GM21717 (cell line): ENCODE measurements at regions not wholly inside any gene's neighbourhood (a gene's known extent, or its start where the extent isn't known, plus 50 kb on each side); places are given as distances from the start of the nearest gene placed in this dataset.

Source experiments
- ATAC-seq: cut with Tn5 transposase; IDR thresholded peaks from one replicate; pipeline ENCODE4 v1.9.1; 2021; ENCODE audit warnings: mild to moderate bottlenecking, moderate library complexity; ENCODE audit not compliant: unreplicated experiment

DNA sequence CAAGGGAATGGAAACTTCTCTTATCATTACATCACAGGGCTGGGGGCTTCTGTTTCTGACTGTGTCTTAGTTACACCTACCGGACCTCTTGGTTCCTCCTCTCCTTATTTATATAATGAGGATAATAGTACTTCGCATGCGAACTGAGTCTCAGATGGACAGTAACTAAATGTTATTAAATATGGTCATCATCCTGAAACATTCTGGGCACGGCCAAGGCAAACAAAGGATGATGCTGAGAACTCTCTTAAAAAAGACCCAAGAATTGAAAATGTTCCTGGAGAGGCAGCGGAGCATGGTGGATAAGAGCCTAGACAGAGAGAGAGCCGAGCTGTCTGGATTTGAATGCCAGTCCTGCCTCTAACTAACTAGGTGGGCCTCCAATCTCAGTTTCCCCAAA lies 119.8 kb upstream of the SASH1 start:
- ATAC-seq = no peak

DNA sequence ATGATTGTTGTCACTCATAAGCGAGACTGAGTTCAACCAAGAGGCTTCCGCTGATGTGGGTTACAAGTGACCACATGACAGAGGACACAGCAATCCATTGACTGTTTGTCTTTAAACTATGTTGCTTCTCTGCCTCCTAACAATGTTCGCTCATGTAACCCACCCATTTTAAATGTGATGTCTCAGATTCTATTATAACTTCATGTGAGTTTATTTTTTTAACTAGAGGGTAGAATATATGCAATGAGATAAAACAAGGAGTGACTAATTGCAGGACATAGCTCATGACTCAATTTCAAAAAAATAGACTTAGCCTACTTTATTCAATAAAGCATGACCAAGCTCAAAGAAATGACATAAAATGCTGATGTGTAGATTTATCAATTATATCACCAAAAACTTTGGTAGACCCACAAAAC lies 119.2 kb upstream of the SASH1 start:
- no peak for ATAC-seq

DNA sequence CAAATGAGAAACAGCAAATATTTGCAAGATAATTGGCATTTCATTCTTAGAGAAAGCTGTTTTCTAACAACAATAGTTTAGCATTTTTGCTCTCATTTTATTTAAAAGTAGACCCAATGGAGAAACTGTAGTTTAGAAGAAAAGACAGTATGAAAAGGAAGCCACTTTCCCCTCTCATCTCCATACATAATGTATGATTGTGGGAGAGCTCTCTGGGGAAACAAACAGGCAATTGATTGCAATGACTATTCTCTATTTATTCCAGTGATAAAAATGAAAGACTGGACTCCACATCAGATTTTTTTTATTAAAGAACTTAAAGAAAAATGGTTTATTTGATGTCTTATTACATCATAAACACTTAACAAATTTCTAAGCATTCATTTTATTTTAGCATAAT lies 116.8 kb upstream of the SASH1 start:
- ATAC-seq = no peak

DNA sequence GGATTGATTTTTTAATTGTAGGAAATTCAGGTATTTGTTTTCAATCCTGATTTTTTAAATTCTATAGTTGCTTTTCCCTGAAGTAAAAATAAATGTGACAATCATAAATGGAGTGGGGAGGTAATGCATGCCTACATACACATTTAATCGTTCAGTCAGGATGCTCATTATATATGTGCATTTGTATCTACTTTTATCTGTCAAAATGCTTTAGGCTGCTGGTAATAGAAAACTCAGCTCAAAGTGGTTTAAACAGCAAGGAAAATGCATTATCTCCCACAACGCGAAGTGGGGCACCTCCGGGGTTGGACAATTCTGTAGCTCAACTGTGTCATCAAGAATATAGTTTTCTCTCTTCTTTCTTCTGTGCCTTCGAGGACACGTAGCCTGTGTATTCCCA lies 116.4 kb upstream of the SASH1 start:
- no peak for ATAC-seq

DNA sequence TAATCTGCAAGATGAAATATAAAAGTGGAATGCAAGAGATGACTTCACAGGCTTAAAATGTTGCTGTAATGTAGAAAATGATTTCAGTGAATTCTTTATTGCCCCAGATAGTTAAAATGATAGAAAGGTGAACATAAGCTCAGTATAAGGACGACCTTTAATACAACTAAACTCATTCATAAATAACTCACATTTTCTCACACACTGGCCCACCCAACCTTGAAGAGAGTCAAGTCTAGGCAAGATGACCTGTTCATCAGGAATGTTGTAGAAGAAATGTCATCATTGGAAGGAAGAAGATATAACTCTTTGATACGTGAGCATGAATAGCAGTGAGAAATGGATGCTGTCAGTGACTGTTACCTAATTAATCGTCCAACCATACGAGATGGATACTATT lies 111.1 kb upstream of the SASH1 start:
- no peak for ATAC-seq

DNA sequence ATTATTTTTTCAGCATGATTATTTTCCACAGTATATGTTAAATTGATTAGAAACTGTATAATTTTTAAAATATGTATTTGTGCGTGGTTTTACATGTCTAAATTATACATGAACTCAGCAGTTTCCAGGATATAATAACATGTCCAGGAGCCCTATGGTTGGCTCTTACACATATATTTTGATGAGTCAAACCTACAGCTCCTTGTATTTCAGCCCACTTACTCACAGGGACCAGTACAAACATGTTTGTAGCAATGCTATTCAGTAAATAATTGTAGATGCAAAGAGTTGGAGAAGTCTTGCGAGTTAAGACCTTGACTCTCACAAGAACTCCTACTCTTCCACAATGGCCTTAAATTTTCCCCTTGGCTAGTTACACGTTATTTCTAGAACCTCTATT lies 107.2 kb upstream of the SASH1 start:
- ATAC-seq = no peak

DNA sequence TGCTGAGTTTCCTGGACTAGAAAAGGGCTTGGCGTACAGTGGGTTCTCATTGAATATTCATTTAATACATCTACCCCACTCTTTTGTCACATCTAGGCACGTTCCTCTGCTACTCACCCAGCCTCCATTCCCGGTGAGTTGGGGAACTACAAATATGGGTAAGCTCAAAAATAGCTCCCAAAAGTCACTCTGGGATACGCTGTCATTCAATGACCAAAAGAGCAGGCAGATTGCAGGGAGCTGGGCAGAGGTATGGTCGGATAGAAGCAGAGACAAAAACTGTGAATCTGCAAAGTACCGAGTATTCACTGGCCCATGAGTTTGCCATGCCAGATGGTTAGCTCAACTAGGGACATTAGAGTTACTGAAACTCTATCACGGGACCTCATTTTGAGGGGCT lies 103.9 kb upstream of the SASH1 start:
- no peak for ATAC-seq

DNA sequence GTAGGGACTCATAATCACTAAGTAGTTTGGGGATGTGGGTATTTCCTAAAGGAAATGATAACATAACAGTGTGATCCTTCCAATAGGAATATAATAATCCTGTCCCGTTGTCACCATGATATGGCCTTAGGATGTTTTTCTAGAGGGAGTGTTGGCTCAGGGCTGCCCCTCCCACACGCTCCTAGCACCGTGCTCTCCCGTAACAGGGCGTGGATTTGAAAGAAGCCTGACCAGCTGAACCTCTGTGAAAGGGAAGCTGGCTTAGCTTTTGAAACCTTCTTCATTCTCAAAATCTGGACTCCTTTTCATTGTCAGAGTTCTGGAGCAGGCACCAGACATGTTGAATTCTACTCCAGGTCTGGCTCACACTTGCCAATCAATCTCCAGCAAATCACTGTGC lies 103.4 kb upstream of the SASH1 start:
- no peak for ATAC-seq

DNA sequence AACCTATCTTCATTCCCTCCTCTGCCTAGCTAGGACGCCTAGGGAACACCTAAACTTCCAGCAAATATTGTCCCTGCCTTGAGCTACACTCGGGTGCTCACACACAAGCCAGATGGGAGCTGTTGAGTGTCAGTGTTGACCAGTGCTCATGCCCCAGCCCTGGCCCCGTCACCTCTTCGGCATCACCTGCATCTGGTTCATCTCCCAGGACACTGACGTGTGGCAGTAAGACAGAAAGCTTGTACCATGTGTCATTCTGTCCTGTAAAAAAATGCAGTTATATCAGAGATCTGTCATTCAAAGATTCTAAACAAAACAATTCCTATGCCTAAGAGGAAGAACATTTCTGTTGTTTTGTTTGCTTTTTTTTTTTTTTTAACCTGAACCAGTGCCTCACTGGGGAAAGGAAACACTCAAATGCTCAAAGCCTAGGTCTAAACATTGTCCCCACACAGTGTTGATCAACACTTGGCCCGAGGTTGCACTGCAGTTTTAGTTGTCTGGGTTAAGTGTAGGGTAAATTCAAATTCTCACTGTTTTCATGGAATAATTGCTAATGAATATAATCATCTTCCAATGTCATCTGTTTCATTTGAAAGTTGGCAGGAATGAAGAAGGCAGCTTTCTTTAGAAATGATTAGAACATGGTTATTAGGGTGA lies 102.7 kb upstream of the SASH1 start:
- ATAC-seq = no peak

DNA sequence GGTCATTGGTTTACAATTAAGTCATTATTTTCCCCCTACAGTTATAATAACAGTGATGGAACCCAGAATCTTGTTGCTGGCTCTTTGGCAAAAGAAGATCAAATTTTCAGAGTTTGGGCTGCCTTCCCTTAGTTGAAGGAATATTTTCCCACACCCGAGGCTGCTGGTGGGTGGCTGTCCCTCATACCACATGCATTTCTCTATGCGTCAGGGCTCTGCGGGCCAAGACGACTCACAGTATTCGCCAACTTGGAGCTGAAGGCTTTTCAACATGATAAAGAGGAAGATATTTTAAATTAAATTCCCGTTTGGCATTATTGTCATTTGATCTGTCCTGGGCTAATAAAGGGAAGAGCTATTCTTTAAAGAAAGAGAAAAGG lies 102.2 kb upstream of the SASH1 start:
- no peak for ATAC-seq

DNA sequence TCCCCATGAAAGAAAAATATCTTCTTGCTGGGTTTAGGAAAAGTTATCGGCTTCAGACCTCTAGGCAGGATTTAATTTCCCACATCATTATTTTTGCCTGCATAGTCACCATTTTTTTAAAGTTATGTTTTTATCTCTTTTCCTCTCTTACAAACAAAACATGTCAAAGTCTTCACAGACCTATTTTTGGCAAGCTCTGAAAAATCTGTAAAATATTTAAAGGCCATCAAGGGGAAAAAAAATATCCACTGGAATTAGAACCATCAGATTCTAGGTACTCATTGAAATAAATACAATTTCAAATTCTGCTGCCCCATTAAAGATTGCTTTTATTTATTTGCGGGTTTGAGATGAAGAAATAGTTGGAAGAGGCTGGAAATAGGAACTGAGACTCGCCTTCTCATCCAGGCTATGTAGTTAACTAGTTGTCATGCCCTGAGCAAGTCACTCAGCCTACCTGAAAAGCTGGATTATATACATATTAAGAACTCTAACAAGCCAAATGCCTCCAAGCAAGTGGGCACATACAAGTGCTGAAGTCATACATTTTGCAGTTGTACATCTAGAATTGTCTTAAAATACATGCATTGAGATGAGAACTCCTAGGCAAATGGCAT lies 101.7 kb upstream of the SASH1 start:
- ATAC-seq = no peak

DNA sequence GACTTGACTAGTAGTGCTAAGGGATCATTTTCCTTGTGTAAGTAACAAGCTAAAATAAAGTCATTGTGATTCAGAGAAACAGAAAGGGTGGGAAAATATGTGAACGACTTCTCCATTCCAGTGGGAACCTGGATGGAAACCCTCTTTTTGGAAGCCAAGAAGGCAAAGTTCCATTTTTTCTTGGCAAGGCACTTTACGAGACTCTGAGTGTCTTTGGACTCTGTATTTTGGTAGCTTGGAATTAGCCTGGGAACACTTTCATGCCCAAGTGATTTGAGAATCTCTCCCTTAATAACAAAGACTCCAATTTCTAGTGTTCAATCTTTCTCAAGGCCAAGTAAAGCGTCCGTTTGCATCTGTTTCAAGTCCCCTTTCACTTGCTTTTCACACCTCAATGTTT lies 100.5 kb upstream of the SASH1 start:
- ATAC-seq = no peak

DNA sequence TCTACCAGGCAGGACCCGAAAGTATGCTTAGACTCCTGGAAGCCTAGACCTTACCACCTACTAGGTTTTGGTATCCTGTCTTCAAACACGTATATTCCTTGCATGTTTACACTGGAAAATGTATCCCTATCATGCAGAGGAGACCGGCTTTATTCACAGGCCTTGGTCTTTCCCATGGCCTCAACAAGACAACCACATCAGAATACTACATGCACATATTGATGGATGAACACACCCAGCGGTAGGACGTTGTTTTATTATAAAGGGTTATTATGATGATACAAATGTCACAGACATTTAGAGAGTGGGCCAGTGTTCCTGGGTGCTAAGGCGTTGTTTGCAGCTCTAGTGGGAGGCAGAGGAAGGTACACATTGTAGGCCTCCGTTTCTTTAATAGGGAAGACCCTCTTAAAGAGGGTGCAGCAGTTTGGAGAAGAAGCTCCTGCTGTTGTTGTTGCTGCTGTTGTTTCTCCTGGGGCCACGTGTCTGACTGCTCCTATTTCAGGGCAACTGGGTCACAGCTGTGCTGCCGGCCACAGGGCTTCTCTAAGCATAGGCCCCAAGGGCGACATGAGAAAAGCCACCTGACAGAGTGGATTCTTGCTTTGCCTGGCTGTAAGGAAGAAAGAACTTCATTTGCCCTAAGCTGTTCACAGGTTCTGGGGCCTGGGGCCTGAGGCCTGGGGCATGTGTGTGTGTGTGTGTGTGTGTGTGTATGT lies 98.3 kb upstream of the SASH1 start:
- no peak for ATAC-seq

DNA sequence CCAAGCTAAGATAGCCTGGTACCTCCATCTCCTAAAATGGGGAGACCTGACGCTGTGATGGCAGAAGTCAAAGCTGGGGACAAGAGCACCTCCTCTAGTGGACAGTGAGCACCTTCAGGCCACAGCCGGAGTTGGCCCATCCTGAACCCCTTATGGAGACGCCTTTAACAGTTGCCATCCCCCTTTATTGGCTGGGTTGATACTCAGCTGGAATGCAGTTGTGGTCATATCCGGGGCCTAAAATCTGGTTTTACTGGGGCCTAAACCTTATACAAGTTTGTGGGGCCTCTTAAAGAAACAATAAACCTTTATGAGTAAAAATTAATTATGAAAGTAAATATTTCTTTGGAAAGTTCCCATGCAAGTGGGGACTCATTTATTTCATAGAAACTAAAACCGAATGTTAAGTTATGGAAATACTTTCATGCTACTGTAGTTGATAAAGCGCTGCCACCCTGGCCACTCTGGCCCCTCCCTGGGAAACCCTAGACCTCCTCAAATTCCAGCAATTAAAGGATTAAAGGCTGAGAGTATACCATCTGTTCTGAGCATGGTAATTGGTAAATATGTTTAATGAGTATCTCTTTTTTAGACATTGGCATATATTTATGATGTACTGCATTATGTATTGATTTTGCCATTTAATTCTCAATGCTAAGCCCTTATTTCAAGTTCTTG lies 95.1 kb upstream of the SASH1 start:
- ATAC-seq = no peak

DNA sequence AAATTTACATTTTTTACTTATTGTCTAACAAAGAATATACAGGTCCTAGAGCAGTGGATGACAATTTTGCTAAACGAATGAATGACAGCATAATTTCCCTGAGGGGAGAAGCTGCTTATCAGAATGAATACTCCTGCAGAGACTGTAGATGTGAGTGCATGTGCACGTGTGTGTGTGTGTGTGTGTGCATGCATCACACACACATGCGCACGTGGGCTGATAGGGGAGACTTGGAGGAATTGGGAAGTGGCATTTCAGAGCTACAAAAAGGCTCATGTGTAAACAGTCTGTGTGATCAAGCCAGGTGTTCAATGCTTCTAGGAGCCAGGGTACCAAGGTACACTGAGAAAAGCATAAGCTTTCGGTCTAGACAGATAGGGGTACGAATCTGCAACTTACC lies 93.5 kb upstream of the SASH1 start:
- ATAC-seq = no peak

DNA sequence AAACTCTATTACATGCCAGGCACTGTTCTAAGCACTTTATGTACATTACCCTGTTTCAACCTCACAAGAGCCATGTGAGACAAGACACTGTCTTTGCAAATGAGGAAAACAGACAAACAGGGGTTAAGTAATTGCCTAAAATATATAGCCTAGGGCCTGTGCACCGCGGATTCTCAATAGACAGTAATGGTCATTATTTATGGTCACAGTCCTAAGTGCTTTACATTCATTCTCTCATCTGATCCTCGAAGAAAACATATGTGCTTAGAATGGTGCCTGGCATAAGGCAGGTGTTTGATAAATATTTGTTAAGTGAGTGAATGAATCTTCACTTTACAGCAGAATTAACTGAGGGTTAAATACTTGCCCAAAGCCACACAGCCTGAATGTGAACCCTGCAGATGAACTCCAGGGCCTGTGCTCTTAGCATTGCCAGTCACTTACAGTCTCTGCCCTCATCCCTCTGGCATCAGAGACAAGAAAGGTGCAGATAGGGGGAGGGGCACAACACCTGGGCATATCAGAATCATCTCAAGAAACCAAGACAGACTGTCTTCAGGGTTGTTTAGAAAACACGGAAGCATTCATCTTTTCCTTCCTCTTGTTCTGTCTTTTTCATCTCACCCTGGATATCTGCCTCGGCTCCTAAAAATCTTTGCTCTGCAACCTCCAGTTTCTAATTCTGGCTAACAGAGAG lies 92.8 kb upstream of the SASH1 start:
- ATAC-seq = no peak

DNA sequence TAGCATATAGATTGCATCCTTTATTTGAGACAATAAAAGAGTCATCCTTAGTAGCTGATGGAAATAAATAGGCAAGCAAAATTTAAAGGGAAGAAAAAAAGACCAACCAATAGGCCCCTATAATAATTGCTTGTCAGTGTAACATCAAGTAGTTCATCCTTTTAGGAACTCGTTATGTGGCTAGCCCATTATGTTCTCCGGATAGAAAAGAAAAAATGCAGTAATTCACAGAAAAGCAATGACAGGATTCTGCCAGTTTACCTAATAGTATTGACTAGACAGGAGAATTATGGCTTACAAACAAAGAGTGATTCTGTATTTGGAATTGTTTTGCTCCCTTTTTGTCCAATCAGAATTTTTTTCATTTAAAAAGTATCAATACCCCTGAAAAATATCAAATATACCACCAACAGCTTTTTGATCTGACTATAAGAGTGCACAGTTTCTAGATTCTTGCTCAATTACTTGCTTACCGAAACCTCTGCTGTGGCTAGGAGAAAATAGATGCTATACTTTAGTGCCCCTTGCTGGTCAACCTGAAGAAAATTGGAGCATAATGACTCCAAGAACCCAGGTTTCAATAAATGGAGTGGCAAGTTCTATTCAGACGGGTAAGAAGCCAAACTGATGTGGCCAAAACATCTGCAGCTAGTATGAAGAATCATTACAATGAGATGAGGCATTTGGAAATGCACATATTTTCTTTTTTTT lies 91.5 kb upstream of the SASH1 start:
- no peak for ATAC-seq

DNA sequence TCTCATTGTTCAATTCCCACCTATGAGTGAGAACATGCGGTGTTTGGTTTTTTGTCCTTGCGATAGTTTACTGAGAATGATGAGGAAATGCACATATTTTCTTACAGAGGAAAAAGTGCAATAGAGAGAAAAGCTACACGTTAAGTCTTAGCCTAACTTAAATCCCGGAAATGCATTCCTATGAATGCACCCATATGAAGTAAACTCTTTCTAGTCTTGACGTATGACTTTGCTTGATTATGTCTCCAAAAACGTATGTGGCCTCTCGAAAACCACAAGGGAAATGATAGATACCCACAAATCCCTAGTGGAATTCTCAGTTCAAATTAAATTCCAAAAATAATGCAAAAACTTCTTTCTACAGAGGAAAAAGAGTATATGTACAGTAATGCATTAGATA lies 90.7 kb upstream of the SASH1 start:
- no peak for ATAC-seq

DNA sequence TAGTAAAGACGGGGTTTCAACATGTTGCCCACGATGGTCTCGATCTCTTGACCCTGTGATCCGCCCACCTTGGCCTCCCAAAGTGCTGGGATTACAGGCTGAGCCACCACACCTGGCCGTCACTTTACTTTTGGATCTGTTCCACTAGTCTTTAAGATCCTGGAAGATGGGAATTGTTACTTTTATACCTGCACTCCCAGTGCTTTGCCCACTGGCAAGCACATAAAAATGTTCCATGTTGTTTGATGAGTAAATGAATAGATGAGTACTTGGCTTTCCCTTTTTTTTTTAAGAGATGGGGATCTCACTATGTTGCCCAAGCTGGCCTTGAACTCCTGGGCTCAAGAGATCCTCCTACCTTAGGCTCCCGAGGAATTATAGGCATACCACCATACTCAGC lies 84.8 kb upstream of the SASH1 start:
- no peak for ATAC-seq

DNA sequence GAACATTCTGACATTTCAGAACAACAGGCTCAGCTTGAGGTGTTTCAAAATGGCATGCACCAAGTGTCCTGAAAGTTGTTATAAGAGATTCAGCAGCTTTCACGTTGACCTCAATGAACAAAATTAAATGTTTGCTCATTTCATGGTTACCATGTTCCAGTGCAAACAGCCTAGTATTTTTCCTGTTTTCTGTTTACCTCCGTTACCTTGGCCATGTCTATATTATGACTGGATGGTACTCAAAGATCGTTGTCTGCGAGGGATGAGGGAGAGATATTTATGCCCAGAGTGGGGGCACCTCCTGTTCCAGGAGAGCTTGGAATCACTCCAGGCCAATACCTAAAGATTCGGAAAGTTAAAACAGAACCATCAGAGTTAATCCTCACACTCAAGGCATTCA lies 83.8 kb upstream of the SASH1 start:
- ATAC-seq = no peak

DNA sequence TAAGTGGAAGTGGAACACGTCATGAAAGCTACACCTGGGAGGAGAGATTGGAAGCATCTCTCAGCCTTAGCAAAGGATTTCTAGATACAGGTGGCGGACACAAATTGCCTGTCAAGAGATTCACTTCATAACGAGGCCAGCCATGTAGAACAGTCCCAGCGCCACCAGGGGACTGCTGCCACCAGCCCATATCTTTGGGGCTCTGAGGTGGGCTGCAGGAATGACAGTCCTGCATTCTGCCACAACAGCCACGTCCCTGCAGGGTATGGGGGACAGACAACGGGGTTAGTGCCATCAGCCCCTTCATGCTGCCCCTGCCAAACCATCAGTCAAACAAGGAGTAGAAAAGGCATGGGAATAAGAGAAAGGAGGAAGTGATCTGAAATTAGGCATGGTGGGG lies 81.2 kb upstream of the SASH1 start:
- no peak for ATAC-seq
